ENCODE measurements at regions not wholly inside any gene's neighbourhood (a gene's known extent, or its start where the extent isn't known, plus 50 kb on each side); places are given as distances from the start of the nearest gene placed in this dataset.

DNA sequence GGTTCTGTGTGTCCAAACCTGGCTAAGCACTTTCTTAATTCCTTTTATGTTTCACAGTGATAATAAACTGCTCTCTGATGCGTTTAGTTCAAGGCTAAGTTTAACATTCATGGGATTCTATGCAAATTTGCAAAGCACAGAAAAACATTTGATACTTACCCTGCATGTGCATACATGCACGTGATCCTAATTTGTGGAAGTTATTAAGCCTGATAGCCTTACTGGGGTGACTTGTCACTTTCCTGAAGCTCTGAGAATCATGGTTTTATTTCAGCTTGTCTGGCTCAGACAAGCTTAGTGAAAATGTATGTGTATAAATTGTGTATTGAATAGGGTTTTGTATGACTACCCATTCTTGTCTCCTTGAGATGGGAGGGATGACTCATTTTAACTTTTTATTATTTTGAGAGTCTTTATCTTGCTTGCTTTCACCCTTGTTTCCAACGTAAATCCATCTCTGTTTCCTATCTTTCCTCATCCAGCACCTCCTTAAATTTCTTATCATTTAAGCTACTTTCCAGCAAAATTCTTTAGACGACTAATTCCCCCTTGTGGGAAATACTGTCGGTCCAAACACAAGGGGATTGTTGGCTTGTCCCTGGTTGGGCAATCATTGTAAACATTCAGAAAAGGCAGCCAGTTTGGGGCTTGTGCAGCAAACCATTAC is 167.1 kb downstream of the C11orf91 start:
- H3K79me2 ChIP-seq (ENCODE audit: insufficient read depth, low read length): no peaks in the 10 kb centered on the region

DNA sequence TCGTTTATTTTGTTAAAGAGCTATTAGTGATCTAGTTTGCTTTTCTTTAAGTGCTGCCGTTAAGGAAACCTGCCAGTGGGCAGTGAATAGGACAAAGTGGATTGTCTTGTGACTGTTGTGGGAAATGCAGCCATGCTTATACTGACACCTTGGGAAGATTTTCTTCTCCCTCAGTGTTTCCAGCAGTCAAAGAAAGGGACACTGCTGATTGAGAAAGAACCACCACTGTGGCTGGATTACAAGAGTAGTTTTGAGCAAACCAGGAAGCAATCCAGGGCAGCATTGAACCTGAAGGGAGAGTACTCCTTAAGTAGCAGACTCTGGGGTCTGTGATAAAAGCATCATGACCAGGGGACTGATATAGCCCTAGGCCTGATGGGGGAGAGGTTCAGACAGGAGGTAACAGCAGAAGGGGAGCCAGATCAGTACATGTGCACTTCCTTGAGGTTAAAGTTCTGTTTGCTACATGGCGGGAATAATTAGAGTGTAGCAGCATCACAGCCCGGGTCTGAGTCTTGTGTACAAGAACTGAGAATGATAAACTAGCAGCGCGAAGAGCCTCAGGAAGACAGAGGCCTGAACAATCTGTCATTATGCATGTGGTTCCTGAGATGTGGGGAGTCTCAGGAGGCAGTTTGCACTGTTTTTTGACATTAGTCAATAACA is 167.8 kb downstream of the C11orf91 start:
- Histone ChIP-seq H3K9ac (ENCODE audit: low read length) (no peak overlapping the region), H3K4me3 (ENCODE audit: insufficient read depth, low read length, poor library complexity, severe bottlenecking) (no peak overlapping the region), H4K20me1 (ENCODE audit: low read depth, low read length) (no peaks in the 10 kb centered on the region), H3K36me3 (ENCODE audit: low read length) (no peaks in the 10 kb centered on the region), H3K27me3 (ENCODE audit: low read length) (no peaks in the 10 kb centered on the region), H3K27ac (ENCODE audit: low read depth, low read length) (no peak overlapping the region), H3K4me2 (ENCODE audit: low read depth, low read length, poor library complexity, severe bottlenecking) (no peak overlapping the region), H3K79me2 (ENCODE audit: insufficient read depth, low read length) (no peaks in the 10 kb centered on the region), H3K9me3 (ENCODE audit: insufficient read depth, low read length) (no peaks in the 10 kb centered on the region), H3F3A (ENCODE audit: insufficient read depth) (no peaks in the 10 kb centered on the region), H2AFZ (ENCODE audit: low read depth, low read length, severe bottlenecking) (no peak overlapping the region), H3K9me2 (replicated peaks; ENCODE audit: insufficient read depth, low read length) (no peaks in the 10 kb centered on the region)
- TF ChIP-seq CTCF (IDR thresholded peaks at IDR 0.05; ENCODE audit: insufficient read depth, low read length, poor library complexity, severe bottlenecking) (no peak), EZH2phosphoT487 (conservative IDR thresholded peaks at IDR 0.05; ENCODE audit: low read length) (no peak)

More for the DNA sequence above, 167.1 kb downstream of the C11orf91 start:
- Histone ChIP-seq H2AFZ (ENCODE audit: low read depth, low read length, severe bottlenecking) (no peak overlapping the region), H4K20me1 (ENCODE audit: low read depth, low read length) (no peaks in the 10 kb centered on the region), H3K9ac (ENCODE audit: low read length) (no peak overlapping the region), H3K9me2 (replicated peaks; ENCODE audit: insufficient read depth, low read length) (no peaks in the 10 kb centered on the region), H3K27ac (ENCODE audit: low read depth, low read length) (no peak overlapping the region), H3K27me3 (ENCODE audit: low read length) (no peaks in the 10 kb centered on the region), H3F3A (ENCODE audit: insufficient read depth) (no peaks in the 10 kb centered on the region), H3K4me2 (ENCODE audit: low read depth, low read length, poor library complexity, severe bottlenecking) (no peak overlapping the region), H3K36me3 (ENCODE audit: low read length) (no peaks in the 10 kb centered on the region), H3K4me3 (ENCODE audit: insufficient read depth, low read length, poor library complexity, severe bottlenecking) (no peak overlapping the region), H3K9me3 (ENCODE audit: insufficient read depth, low read length) (no peaks in the 10 kb centered on the region)
- TF ChIP-seq CTCF (IDR thresholded peaks at IDR 0.05; ENCODE audit: insufficient read depth, low read length, poor library complexity, severe bottlenecking) (no peak), EZH2phosphoT487 (conservative IDR thresholded peaks at IDR 0.05; ENCODE audit: low read length) (no peak)

DNA sequence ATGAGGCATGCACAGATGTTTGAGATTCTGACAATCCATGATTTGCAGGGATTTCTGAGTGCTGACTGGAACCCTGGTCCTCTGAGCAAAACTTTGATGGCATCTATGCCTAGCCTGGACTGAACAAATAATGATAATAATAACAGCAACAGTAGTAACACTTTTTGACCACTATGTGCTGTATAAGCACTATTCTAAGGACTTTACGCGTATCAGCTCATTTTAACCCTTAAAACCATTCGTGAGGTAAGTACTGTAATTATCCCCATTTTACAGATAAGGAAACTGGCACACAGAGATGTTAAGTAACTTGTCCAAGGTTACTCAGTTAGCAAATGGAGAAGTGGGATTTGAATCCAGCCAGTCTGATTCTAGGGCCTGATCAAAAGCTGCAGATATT is 168.4 kb downstream of the C11orf91 start:
- Histone ChIP-seq H3K4me2 (ENCODE audit: low read depth, low read length, poor library complexity, severe bottlenecking) (no peak overlapping the region), H3K4me3 (ENCODE audit: insufficient read depth, low read length, poor library complexity, severe bottlenecking) (no peak overlapping the region), H3K36me3 (ENCODE audit: low read length) (no peaks in the 10 kb centered on the region), H3F3A (ENCODE audit: insufficient read depth) (no peaks in the 10 kb centered on the region), H3K27me3 (ENCODE audit: low read length) (no peaks in the 10 kb centered on the region), H3K9me3 (ENCODE audit: insufficient read depth, low read length) (no peaks in the 10 kb centered on the region), H3K9ac (ENCODE audit: low read length) (no peak overlapping the region), H3K79me2 (ENCODE audit: insufficient read depth, low read length) (no peaks in the 10 kb centered on the region), H2AFZ (ENCODE audit: low read depth, low read length, severe bottlenecking) (no peak overlapping the region), H3K9me2 (replicated peaks; ENCODE audit: insufficient read depth, low read length) (no peaks in the 10 kb centered on the region), H3K27ac (ENCODE audit: low read depth, low read length) (no peak overlapping the region), H4K20me1 (ENCODE audit: low read depth, low read length) (no peaks in the 10 kb centered on the region)
- TF ChIP-seq EZH2phosphoT487 (conservative IDR thresholded peaks at IDR 0.05; ENCODE audit: low read length) (no peak), CTCF (IDR thresholded peaks at IDR 0.05; ENCODE audit: insufficient read depth, low read length, poor library complexity, severe bottlenecking) (no peak)
